Spleen (tissue), 7 donors: ENCODE measurements at regions not wholly inside any gene's neighbourhood (a gene's known extent, or its start where the extent isn't known, plus 50 kb on each side); places are given as distances from the start of the nearest gene placed in this dataset.

Experiments
- CTCF ChIP-seq, 11 experiments: fragments of 200-600 bp in 7 of 11; fragments of 450-650 bp in 4 of 11; sonication (generic) in 4 of 11; IDR thresholded peaks in 8 of 11; conservative IDR thresholded peaks in 3 of 11; 1 replicate in 7 of 11; 2 replicates in 4 of 11; pipeline versions ENCODE4 v1.4.0 to v1.8.0; 2016 to 2021; ENCODE audit warnings: antibody characterized with exemption in 11 of 11, inconsistent platforms in 4 of 11, mild to moderate bottlenecking in 1 of 11
- POLR2A ChIP-seq, 3 donors: fragments of 450-650 bp; IDR thresholded peaks; one replicate each; pipeline ENCODE4 v1.5.1; 2017; ENCODE audit warnings: antibody characterized with exemption in 3 of 3, mild to moderate bottlenecking in 1 of 3
- POLR2AphosphoS5 ChIP-seq, 3 donors: sonication (generic); formaldehyde crosslinking; IDR thresholded peaks; one replicate each; pipeline ENCODE4 v1.5.1; 2017; ENCODE audit warnings: antibody characterized with exemption in 3 of 3
- donor health status: DM: no; HTN: no; CAD: no; lungs with moderate emphysema.
- donor health status: DM: no; HTN: no; CAD: no.
- donor health status: DM: no; HTN: no; CAD: no.

GRCh38 chr9:12516031-12516430 lies 177.2 kb upstream of the TYRP1 start:
- TF ChIP-seq POLR2A (IDR thresholded peaks at IDR 0.05): no peak
- TF ChIP-seq POLR2AphosphoS5 (IDR thresholded peaks at IDR 0.05): no peak
- no peak for TF ChIP-seq CTCF (IDR thresholded peaks at IDR 0.05 in 8 of 11, conservative IDR thresholded peaks at IDR 0.05 in 3 of 11)
